ENCODE measurements at regions not wholly inside any gene's neighbourhood (a gene's known extent, or its start where the extent isn't known, plus 50 kb on each side); places are given as distances from the start of the nearest gene placed in this dataset.

DNA sequence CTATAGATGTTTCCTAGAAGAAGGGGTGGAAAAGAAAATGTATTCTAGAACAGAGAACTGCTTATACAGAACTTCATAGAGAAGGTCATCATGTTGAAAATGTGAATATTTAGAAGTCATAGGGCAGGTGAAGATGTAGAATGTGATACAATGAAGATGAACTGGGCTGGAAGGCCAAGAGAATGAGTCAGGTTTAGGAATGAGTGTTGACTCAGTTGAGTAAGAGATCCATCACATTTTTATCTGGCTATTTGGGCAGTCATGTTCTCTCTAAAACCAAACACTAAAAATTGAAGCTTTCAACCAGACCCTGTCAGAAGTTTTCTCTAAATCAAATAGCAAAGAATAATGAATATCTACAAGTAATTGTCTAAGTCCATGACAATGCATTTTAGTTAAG lies 660.5 kb downstream of the KCNJ2 start:
- Histone ChIP-seq H3K36me3 (ENCODE audit: control insufficient read depth, insufficient read depth, low read length) (no peaks in the 10 kb centered on the region), H3K27me3 (replicated peaks; ENCODE audit: control insufficient read depth, insufficient read depth, low read length) (no peaks in the 10 kb centered on the region), H3K4me3 (replicated peaks; ENCODE audit: low read depth, low read length) (no peak overlapping the region)
- DNase-seq (ENCODE audit: extremely low read depth, insufficient read length): no peak
- TF ChIP-seq, protein P1, sequence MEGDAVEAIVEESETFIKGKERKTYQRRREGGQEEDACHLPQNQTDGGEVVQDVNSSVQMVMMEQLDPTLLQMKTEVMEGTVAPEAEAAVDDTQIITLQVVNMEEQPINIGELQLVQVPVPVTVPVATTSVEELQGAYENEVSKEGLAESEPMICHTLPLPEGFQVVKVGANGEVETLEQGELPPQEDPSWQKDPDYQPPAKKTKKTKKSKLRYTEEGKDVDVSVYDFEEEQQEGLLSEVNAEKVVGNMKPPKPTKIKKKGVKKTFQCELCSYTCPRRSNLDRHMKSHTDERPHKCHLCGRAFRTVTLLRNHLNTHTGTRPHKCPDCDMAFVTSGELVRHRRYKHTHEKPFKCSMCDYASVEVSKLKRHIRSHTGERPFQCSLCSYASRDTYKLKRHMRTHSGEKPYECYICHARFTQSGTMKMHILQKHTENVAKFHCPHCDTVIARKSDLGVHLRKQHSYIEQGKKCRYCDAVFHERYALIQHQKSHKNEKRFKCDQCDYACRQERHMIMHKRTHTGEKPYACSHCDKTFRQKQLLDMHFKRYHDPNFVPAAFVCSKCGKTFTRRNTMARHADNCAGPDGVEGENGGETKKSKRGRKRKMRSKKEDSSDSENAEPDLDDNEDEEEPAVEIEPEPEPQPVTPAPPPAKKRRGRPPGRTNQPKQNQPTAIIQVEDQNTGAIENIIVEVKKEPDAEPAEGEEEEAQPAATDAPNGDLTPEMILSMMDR (IDR thresholded peaks at IDR 0.05; ENCODE audit: insufficient read depth, low read length, poor library complexity, severe bottlenecking): no peak

DNA sequence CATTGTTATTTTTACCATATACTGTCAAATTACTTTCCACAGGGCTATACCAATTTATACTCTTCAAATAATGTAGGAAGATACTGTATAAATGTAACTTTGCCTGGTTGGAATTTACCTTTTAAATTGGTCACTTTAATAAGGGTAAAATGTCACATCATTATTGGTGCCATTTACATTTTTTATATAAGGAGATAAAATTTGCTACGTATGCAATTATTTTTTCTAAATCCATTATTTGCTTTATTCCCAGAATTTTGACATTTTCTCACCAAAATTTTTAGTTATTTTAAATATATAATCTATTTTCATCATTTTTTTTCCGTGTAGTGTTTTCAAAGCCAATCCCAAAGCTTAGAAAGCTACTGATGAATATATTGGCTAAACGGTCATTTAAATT lies 664.7 kb downstream of the KCNJ2 start:
- H3K4me3 ChIP-seq (replicated peaks; ENCODE audit: low read depth, low read length): no peak overlapping the region
- H3K36me3 ChIP-seq (ENCODE audit: control insufficient read depth, insufficient read depth, low read length): no peaks in the 10 kb centered on the region
- H3K27me3 ChIP-seq (replicated peaks; ENCODE audit: control insufficient read depth, insufficient read depth, low read length): no peaks in the 10 kb centered on the region
- TF ChIP-seq, protein P1 (IDR thresholded peaks at IDR 0.05; ENCODE audit: insufficient read depth, low read length, poor library complexity, severe bottlenecking): no peak
- DNase-seq (ENCODE audit: extremely low read depth, insufficient read length): no peak

DNA sequence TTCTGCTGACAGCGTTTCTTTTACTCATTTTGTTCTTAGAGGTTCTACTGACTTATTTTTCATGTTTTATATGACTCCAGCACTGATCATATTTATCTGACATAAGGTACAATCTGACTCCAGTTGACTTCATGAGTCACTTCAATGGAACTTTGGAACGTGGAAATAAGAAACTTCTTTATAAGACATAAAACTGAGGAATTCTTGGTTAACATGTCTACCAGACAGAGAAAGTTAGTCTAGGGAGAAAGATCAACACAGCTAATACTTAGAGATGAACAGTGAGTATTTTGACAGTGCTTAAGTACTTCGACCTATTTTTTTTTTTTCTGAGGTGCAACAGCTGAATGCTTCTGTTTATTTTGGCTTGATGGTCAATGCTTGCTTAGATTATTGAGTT lies 679.5 kb downstream of the KCNJ2 start:
- no peak overlapping the region for H3K4me3 ChIP-seq (replicated peaks; ENCODE audit: low read depth, low read length)
- TF ChIP-seq, protein P1 (IDR thresholded peaks at IDR 0.05; ENCODE audit: insufficient read depth, low read length, poor library complexity, severe bottlenecking): no peak
- H3K27me3 ChIP-seq (replicated peaks; ENCODE audit: control insufficient read depth, insufficient read depth, low read length): no peaks in the 10 kb centered on the region
- no peaks in the 10 kb centered on the region for H3K36me3 ChIP-seq (ENCODE audit: control insufficient read depth, insufficient read depth, low read length)
- DNase-seq (ENCODE audit: extremely low read depth, insufficient read length): no peak

DNA sequence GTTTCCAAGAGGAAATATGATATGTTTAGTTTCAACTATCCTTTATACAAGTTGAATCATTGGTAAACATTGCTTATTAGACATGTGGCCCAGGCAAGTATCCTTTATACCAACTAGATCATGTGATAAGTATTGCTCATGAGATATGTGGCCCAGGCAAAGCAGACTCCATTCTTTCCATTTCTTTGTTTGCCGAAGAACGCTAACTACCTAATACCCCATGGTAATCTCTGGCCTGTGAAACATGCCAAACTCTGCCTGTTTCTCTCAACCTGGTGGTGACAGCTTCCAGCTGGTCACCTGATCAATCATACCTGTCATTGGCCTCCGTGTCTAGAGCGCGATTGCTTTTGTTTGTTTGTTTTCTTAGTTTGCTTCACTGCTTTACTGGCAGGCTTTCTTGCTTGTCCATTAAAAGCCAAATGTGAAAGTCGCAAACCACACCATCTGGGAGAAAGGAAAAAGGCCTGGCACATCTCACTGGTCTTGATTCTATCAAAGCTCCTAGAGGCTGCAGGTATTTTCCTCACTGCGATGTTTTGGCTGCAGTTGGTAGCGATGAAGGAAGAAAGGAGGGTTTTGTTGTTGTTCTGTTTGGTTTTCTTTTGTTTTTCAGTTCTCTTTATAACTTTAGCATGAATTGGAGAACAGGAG lies 686.2 kb downstream of the KCNJ2 start:
- TF ChIP-seq, protein P1 (IDR thresholded peaks at IDR 0.05; ENCODE audit: insufficient read depth, low read length, poor library complexity, severe bottlenecking): no peak
- Histone ChIP-seq H3K36me3 (ENCODE audit: control insufficient read depth, insufficient read depth, low read length) (no peaks in the 10 kb centered on the region), H3K4me3 (replicated peaks; ENCODE audit: low read depth, low read length) (no peak overlapping the region), H3K27me3 (replicated peaks; ENCODE audit: control insufficient read depth, insufficient read depth, low read length) (no peaks in the 10 kb centered on the region)
- no peak for DNase-seq (ENCODE audit: extremely low read depth, insufficient read length)

DNA sequence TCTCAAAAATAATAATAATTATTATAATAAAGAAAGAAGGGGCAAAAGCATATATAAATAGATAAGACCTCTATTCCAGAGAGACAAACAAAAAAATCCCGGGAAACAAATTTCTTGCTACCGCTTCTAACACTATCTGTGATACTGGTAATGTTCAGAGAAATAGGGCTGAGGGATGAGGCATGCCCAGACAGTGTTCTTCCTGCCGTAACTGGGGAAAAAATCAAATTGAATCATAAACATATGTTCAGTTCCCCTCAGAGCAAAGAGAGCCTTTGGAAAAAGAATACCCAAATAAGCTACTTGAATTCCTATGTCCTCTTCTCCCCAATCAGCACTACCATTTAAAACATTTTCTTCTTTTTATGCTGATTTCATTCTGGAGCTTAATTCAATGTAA lies 688.0 kb downstream of the KCNJ2 start:
- Histone ChIP-seq H3K27me3 (replicated peaks; ENCODE audit: control insufficient read depth, insufficient read depth, low read length) (no peaks in the 10 kb centered on the region), H3K4me3 (replicated peaks; ENCODE audit: low read depth, low read length) (no peak overlapping the region), H3K36me3 (ENCODE audit: control insufficient read depth, insufficient read depth, low read length) (no peaks in the 10 kb centered on the region)
- TF ChIP-seq, protein P1 (IDR thresholded peaks at IDR 0.05; ENCODE audit: insufficient read depth, low read length, poor library complexity, severe bottlenecking): no peak
- no peak for DNase-seq (ENCODE audit: extremely low read depth, insufficient read length)

DNA sequence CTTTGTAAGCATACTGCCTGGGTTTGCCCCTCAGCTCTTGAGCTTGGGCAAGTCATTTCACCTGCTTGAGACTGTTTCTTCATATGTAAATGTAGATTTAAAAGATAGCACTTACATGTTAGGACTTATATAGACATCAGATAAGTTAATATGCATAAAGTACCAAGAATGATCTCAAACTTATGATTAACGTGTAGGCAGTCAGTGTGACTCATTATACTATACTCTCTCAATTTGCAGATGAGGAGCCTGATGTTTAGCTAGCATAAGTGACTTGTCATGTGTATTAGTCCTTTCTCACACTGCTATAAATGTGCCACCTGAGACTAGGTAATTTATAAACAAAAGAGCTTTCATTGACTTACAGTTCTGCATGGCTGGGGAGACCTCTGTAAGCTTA lies 690.5 kb downstream of the KCNJ2 start:
- DNase-seq (ENCODE audit: extremely low read depth, insufficient read length): no peak
- Histone ChIP-seq H3K36me3 (ENCODE audit: control insufficient read depth, insufficient read depth, low read length) (no peaks in the 10 kb centered on the region), H3K4me3 (replicated peaks; ENCODE audit: low read depth, low read length) (no peak overlapping the region), H3K27me3 (replicated peaks; ENCODE audit: control insufficient read depth, insufficient read depth, low read length) (no peaks in the 10 kb centered on the region)
- TF ChIP-seq, protein P1 (IDR thresholded peaks at IDR 0.05; ENCODE audit: insufficient read depth, low read length, poor library complexity, severe bottlenecking): no peak

Data from GM06990 (cell line).